GM19035 (cell line): ENCODE measurements at regions not wholly inside any gene's neighbourhood (a gene's known extent, or its start where the extent isn't known, plus 50 kb on each side); places are given as distances from the start of the nearest gene placed in this dataset.

Experiments
- ATAC-seq: cut with Tn5 transposase; IDR thresholded peaks from one replicate; pipeline ENCODE4 v1.9.1; 2021; ENCODE audit not compliant: unreplicated experiment

- ATAC-seq = no peak
Measured at GRCh38 chr10:128487517-128487916, 361.3 kb upstream of the MKI67 start.

- ATAC-seq = no peak
Measured at GRCh38 chr10:128489324-128490247, 363.4 kb upstream of the MKI67 start.

GRCh38 chr10:128491686-128492085, 365.5 kb upstream of the MKI67 start:
- no peak for ATAC-seq

GRCh38 chr10:128493811-128494210, 367.6 kb upstream of the MKI67 start:
- ATAC-seq = no peak

- no peak for ATAC-seq
Measured at GRCh38 chr10:128494665-128495064, 368.4 kb upstream of the MKI67 start.

GRCh38 chr10:128497660-128498377, 371.6 kb upstream of the MKI67 start:
- no peak for ATAC-seq

- no peak for ATAC-seq
Measured at GRCh38 chr10:128498378-128498730, 372.1 kb upstream of the MKI67 start.

GRCh38 chr10:128498746-128499145, 372.5 kb upstream of the MKI67 start:
- ATAC-seq = no peak

GRCh38 chr10:128499486-128499885, 373.3 kb upstream of the MKI67 start:
- ATAC-seq = no peak

GRCh38 chr10:128499956-128500355, 373.7 kb upstream of the MKI67 start:
- no peak for ATAC-seq

- no peak for ATAC-seq
Measured at GRCh38 chr10:128500642-128501041, 374.4 kb upstream of the MKI67 start.

- ATAC-seq = no peak
Measured at GRCh38 chr10:128505346-128505745, 379.1 kb upstream of the MKI67 start.

- no peak for ATAC-seq
Measured at GRCh38 chr10:128506423-128506822, 380.2 kb upstream of the MKI67 start.

- ATAC-seq = no peak
Measured at GRCh38 chr10:128507066-128507465, 380.8 kb upstream of the MKI67 start.

- ATAC-seq = no peak
Measured at GRCh38 chr10:128511284-128511683, 385.1 kb upstream of the MKI67 start.

- ATAC-seq = no peak
Measured at GRCh38 chr10:128512767-128513166, 386.5 kb upstream of the MKI67 start.

- no peak for ATAC-seq
Measured at GRCh38 chr10:128514536-128514935, 388.3 kb upstream of the MKI67 start.

- ATAC-seq = no peak
Measured at GRCh38 chr10:128516180-128516579, 390.0 kb upstream of the MKI67 start.

GRCh38 chr10:128517167-128517566, 390.9 kb upstream of the MKI67 start:
- ATAC-seq = no peak

GRCh38 chr10:128518000-128518399, 391.8 kb upstream of the MKI67 start:
- no peak for ATAC-seq

- no peak for ATAC-seq
Measured at GRCh38 chr10:128519581-128519980, 393.4 kb upstream of the MKI67 start.

GRCh38 chr10:128520211-128520815, 394.1 kb upstream of the MKI67 start:
- ATAC-seq = no peak
